Right renal pelvis (tissue), 4 donors: ENCODE measurements at regions not wholly inside any gene's neighbourhood (a gene's known extent, or its start where the extent isn't known, plus 50 kb on each side); places are given as distances from the start of the nearest gene placed in this dataset.

ENCODE experiments used
- DNase-seq, 4 donors: peaks; one replicate each; pipeline ENCODE4 v3.0.0-alpha.2; 2013; ENCODE audit warnings: low read depth in 4 of 4, low spot score in 3 of 4, missing footprints in 1 of 4

DNA sequence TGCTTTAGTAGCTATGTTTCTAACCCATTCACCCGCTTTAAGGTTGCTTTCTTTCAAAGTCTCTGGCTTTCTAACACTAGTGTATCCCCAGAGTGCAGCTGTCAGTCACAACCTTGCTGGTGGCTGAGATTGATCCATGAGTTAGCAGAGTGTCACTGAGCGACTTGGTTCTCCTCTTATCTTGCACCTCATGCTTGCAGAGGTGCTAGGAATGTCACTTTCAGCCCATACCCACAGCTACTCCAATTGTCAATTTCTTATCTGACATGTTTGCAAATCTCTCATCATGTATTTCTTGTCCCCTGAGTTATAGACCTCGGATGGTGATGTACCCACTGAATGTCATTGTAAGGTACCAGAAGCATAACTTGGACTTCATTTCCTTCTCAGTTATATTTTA is 1110.2 kb downstream of the GALC start:
- no peak for DNase-seq

DNA sequence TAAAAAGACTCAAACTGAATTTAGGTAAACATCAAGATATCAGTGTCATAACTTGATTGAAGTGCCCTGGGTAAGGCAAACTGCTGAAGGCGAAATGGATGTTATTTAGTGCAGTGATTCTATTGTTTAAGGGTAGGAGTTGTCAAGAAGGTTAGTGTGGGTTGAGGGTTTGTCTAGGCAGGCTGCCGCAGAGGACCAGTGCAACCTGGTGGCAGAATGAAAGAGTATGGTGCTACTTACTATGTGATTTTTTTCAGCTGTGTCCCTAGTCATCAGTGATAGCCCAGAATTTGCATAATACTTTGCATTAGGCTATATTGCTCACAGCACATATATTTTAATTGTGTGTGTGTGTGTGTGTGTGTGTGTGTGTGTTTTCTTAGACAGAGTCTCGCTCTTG is 1127.0 kb downstream of the GALC start:
- no peak for DNase-seq

DNA sequence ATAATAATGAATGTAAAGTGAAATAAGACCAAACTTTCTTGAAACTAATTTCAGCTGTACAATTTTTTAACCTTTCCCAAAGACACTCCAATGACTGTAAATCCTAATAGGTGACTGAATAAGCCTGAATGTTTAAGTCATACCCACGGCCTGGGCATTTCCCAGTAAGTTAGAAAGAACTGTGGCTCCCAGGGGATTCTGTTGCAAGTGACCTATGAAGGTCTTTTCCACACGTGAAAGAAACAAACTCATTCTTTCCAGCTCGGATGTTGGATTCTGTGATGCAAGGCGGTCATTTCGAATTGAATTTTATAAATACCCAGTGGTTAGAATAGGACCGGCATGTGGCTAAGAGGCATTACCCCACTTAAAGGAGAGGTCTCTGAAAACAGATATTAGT is 1134.4 kb downstream of the GALC start:
- DNase-seq, result peak in 1 of 4 donors; percentile 22

DNA sequence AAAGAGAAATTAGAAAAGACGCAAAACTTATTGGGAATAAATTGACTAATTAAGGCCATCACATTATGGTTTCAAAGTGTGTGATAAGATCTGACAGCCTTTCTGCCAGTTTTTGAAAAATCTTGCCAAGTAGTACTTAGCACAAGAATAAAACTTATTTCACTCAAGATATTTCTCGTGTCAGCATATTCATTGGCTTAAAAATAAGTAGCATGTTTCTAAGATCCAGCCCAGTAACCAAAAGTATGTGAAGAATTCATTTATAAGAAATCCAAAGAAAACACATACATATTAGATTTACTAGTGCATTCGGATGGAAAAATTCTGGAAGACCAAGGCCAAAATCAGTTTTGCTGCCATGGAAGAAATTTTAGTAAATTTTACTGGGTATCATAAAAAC is 1135.0 kb downstream of the GALC start:
- DNase-seq, result peak in 2 of 4 donors; percentile 10 to 33

DNA sequence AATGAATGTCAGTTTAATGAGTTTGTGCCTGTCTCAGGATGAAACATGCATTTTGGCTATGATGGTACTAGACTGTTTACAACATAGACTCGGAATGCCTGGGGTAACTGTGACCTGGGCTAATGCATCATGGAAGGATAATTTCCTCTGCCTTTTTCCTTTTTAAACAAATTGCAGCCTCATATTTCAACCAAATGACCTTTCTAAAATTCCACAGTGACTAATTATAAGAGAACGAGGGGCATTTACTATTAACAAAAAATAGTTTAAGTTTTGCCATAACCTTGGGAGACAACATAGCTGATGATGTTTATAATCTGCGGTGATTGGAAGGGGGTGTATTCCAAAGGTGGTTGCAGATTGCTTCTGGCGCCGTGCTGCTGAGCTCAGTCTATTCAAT is 1140.5 kb downstream of the GALC start:
- DNase-seq, result no peak

DNA sequence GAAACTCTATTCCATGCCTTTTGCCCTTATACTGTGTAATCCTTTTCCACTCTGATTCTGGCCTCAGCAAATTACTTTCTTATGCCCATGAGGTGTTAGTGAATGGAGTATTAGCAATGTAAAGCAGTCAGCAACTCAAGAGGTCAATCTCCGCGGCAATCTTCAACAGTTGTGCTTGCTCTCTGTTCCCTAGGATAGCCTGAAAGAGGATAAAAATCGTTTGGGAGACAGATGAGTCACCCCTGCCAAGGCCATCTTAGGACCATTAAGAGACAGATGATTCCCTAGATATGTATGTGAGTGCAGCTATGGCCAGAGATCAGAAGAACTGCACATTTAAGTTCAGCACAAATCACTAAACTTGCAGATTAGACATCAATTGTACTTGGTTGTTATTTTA is 1145.8 kb downstream of the GALC start:
- DNase-seq, result no peak

DNA sequence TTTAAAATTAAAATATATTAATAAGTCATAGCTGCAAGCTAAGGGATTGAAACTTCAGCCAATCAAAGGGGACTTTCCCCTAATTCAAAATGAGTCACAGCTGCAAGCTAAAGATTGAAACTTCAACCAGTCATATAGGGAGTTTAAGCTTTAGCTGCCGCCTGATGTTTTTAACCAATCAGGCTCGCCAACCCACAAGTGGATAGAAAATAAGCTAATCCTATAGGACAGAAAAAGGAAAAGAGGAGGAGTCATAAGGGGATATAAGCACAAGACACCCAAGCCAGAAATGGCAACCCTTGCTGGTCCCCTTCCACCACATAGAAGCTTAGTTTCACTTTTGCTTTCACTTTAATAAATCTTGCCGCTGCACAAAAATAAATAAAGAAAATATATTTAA is 1154.6 kb downstream of the GALC start:
- DNase-seq, result no peak

DNA sequence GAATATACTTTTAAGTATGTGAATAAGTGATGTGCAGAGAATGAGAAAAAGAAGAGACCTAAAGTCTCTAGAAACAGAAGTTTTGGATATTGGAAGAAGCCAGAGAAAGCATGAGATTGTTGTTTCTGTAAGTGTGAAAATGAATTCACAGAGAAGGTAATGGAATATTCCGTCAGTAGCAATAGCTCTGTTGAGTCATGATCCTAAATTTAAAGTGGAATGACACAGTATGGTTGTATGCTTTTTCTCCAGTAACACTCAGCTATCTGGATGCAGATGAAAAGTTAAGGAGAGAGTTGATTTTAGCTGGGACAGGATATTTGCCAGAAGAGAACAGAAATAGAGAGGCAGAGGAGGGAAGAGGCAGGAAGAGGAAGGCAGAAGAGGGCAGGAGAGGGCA is 1166.3 kb downstream of the GALC start:
- DNase-seq, result no peak

DNA sequence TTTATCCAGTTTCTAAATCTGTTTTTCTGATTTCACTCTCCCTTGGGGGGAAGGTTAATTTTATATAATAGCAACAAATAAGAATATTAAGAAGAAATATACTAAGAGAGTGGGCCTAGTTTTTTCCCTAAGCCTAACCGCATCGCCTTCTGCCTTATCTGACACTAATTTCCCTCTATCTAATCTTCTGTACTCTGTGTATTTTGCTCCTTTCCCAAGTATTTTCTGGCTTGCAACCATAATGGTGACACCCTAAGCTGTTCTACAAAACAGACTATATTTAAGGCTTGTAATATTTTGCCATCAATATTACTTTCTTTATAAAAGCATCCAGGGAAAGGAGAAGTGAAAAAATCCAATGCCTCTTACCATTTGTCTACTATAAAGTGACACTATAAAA is 1168.8 kb downstream of the GALC start:
- DNase-seq, result no peak

DNA sequence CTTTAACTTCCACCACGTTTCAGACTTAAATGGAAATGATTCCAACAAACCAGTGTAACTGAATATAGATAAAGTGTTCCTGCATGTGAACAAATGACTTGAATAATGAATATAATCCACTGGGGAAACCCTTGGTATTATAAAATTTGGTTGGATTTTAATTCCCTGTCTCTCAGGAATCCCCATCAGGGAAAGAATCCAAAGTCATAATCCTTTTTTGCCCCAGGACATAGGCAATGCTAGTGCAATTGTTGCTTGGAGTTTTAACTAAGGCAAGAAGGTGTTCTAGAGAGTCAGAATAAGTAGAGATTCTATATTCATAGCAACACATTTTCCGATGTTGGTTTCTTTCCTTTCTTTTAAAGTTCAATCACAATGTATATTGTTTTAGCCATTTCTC is 1169.4 kb downstream of the GALC start:
- DNase-seq, result no peak

DNA sequence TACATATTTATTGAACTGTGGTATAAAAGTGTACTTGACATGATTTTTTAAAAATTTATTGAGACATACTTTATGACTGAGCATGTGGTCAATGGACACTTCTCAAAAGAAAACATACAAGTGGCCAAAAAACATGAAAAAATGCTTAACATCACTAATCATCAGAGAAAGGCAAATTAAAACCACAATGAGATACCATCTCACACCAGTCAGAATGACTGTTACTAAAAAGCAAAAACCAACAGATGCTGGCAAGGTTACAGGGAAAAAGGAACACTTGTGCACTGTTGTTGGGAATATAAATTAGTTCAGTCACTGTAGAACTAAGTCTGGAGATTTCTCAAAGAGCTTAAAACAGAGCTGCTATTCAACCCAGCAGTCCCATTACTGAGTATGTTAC is 1177.6 kb downstream of the GALC start:
- no peak for DNase-seq

DNA sequence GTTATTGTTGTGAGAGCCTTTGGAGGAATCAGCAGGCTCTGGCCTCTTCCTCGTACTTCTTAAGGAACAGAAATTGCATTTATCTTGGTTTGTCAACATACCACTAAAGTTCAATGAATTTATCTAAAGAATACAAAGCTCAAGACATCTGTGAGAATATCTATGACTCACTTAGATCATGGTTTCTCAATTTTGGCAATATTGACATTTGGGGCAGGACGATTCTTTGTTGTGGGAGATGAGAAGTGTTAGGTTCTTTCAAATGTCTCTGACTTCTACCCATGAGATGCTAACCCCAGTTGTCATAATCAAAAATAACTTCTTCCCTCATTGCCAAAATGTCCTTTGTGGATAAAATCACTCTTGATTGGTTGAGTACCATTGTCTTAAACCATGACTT is 1190.3 kb downstream of the GALC start:
- DNase-seq, result no peak

DNA sequence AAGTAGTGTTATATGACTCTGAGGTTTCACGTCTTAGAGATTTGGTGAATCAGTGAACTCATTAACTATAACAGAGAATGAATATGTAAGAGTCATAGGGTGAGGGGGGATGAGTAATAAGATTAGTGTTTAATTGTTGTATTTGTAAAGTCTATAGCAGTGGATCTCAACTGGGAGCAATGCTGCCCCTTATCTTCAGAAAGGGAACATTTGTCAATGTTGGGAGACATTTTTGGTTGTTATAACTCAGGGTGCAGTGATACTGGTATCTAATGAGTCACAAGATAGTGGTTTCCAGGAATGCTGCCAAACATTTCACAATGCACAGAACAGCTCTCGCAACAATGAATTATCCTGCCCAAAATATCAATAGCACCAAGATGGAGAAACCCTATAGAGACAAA is 1193.7 kb downstream of the GALC start:
- no peak for DNase-seq

DNA sequence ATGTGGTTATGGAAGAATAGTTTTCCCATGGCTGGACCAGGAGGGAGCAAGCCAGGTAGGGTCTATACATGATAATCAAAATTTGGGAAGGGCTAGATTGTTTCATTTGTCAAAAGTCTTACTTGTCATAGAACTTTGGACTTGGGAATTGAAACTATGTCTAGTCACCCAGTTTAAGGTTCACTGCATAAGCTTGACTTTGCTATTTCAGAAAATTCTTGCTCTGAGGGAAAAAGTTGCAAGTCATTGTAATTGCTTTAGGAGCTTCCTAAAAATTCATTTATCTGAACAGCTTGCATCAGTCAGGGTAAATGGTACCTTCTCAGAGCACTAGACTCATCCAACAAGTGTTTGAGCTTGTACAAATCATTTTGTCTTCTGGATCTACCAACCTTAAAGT is 1194.7 kb downstream of the GALC start:
- DNase-seq, result no peak

DNA sequence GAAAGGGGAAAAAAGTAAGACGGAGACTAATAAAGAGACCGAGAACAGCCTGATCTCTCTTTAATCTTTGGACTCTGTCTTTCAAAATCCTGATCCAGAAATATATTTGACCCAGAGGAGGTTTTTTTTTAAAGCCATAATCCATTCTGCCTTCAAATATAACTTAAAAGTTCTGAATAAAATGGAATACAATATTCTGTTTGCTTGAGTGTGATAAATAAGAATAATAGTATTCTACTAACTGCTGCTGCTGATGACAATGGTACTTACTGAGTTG is 1196.0 kb downstream of the GALC start:
- no peak for DNase-seq

DNA sequence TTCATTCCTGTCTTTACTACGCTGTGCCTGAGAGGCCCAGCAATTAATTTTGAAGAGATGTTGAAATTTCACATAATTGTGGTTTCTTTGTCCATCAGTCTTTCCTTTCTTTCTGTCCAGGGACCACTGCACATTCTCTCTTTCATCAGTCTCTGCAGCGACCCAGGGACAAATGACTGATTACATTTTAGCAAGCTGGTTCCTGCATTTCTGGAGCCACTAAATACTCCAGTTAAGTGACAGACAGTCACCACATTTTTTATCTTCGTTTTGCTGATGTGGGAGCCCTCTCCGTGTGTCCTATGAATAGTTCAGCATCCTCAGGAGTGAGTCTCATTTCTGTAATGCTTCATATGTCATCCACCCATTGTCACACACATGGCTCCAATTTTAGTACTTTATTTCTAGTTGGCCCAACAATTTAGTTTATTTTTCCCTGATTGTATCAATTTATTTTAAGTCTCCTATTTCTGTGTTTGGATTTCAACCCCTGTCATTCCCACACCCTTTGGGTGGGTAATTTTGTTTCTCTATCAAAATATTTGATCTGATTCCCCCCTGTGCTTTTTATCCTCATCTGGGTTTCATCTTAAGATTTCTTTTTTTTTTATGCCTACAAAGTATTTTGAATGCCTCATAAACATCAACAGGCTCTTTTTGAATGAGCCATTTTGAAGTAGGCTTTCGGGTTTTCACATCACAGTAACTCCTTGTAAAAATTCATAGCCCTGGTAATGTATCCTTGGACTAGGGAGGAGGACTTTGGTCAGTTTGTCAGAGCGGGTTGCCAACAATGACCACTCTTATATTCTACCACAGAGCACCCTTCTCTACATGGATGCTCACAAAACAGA is 1196.5 kb downstream of the GALC start:
- DNase-seq, result no peak

DNA sequence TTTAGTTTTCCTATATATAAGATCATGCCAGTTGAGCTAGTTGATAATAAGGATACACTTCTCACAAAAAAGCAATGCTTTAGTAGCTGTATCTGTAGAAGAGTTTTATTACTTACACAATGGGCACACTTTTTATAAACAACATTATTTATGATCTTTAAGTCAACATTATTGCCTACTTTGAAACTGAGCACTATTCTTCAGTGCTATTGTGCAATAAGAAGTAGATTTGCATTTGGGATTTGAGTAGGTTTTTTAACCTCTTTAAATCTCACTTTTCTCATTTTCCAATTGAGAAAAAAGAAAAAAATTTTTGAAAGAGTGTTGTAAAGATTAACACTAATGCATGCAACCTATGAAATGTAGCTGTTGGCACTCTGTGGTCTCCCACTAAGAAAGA is 1198.3 kb downstream of the GALC start:
- no peak for DNase-seq

DNA sequence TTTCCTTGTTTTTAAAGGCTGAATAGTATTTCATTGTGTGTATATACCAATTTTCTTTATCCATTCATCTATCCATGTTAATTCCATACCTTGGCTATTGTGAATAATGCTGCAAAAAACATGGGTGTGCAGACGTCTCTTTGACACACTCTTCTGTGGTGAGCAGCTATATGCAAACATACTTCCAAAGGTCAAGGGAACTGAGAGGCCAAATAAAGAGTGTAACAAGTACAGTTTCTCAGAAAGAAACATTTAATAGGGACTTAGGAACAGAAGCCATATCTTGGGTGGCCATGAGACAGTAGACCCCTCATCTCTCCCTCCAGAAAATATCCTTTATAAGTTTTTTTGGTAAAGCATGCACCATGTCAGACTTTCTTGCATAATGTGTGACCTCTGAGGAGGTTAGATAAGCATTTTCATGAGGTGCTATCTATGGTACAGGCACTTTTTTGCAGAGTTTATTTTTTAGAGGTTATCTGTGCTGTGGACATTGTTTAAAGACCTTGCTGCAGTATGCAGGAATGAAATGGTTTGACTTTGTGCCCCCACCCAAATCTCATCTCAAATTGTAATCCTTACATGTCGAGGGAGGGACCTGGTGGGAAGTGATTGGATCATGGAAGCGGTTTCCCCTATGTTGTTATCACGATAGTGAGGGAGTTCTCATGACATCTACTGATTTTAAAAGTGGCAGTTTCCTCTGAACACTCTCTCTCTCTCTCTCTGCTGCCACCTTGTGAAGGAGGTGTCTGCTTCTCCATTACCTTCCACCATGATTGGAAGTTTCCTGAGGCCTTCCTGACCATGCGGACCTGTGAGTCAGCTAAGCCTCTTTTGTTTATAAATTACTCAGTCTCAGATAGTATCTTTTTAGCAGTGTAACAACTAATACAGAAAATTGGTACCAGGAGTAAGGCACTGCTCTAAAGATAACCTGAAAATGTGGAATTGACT is 1202.3 kb downstream of the GALC start:
- no peak for DNase-seq

DNA sequence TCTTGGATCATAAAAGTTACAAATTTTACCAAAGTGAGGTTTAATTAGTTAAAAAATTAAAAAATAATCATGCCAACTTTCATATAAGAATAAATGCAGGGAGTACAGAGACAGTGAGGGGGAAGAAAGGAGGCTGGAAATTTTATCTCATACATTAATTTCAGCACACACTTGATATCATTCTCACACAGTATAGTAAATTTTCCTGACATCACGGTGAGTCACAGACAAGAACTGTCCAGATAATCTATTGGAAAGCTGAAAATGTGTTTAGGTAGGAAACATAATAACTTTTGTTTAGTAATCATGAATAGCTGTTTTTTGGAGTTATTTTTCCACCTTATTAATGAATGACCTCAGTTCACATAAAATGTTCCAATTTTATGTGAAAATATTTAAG is 1204.8 kb downstream of the GALC start:
- no peak for DNase-seq

DNA sequence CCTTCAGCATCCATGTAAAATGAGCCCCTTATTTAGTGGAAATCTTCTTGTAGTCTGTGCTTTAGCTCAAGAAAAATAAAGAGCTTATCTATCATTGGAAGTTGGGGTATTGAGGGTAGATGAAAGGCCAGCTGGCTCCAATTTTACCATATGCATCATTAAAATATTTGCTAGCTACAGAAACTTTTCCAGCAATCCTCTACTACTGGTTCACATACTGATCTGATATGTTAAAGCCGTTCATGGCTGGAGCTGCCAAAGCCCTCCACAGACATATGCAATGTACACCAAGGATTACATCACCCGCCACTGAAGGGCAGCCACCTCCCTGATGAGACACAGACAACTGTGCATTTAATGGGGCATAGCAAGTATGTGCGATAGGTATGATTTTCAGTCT is 1205.3 kb downstream of the GALC start:
- DNase-seq, result peak in 1 of 4 donors; percentile 18

DNA sequence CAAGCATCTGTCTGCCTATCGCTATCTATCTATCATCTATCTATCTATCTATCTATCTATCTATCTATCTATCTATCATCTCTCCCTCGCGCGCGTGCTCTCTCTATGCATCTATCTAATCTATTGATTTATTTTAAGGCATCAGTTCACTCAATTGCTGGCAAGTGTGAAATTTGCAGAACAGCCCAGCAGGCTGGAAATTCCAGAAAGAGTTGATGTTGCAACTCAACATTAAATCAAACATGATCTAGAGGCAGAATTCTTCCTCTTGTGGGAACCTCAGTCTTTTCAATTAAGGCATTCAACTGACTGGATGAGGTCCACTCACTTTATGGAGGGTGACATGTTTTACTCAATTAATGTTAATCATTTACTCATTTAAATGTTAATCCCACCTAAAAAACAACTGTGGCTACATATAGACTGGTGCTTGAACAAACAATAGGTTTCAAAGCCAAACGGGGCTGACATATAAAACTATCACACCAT is 1210.8 kb downstream of the GALC start:
- DNase-seq, result no peak
